PC-3 (cell line): ENCODE measurements at regions not wholly inside any gene's neighbourhood (a gene's known extent, or its start where the extent isn't known, plus 50 kb on each side); places are given as distances from the start of the nearest gene placed in this dataset.

Experiments used
- CTCF ChIP-seq: fragments of 300-600 bp; sonication (generic); conservative IDR thresholded peaks from 2 replicates; pipeline ENCODE4 v1.5.1; 2017; ENCODE audit warnings: antibody characterized with exemption, low read depth, mild to moderate bottlenecking, low read length
- EZH2 ChIP-seq: fragments of 300-600 bp; sonication (generic); IDR thresholded peaks from one replicate; pipeline ENCODE4 v1.6.1; 2017; ENCODE audit warnings: antibody characterized with exemption, mild to moderate bottlenecking, low read length; ENCODE audit not compliant: unreplicated experiment
- EZH2phosphoT487 ChIP-seq: fragments of 300-600 bp; sonication (generic); IDR thresholded peaks from 2 replicates; pipeline ENCODE4 v1.6.1; 2018; ENCODE audit warnings: mild to moderate bottlenecking, antibody characterized with exemption, low read length, borderline replicate concordance

- no peak for TF ChIP-seq CTCF
- TF ChIP-seq EZH2, result no peak
- no peak for TF ChIP-seq EZH2phosphoT487
These were observed 1302.0 kb downstream of the KCNT2 start for GRCh38 chr1:195306281-195306680.
